ENCODE measurements at regions not wholly inside any gene's neighbourhood (a gene's known extent, or its start where the extent isn't known, plus 50 kb on each side); places are given as distances from the start of the nearest gene placed in this dataset.

GRCh38 chr7:88357781-88358525 lies 51.3 kb upstream of the STEAP4 start:
- no peak for DNase-seq (ENCODE audit: low spot score, unreplicated experiment)
- Mint-ChIP-seq H3K4me1 (ENCODE audit: low read depth) (peaks cover 10% of the 10 kb centered on the region), H3K4me3 (ENCODE audit: low read depth) (no peak overlapping the region), H3K27me3 (no peaks in the 10 kb centered on the region), H3K9me3 (ENCODE audit: low read depth) (no peaks in the 10 kb centered on the region), H3K27ac (no peak overlapping the region), H3K36me3 (ENCODE audit: insufficient read depth) (no peaks in the 10 kb centered on the region)
- peak; percentile 44 for TF ChIP-seq CTCF (IDR thresholded peaks at IDR 0.05; ENCODE audit: unreplicated experiment)

GRCh38 chr7:88357294-88357693 lies 50.6 kb upstream of the STEAP4 start:
- no peaks in the 10 kb centered on the region for H3K36me3 Mint-ChIP-seq (ENCODE audit: insufficient read depth)
- no peak overlapping the region for H3K4me3 Mint-ChIP-seq (ENCODE audit: low read depth)
- TF ChIP-seq CTCF (IDR thresholded peaks at IDR 0.05; ENCODE audit: unreplicated experiment), result no peak
- peaks cover 10% of the 10 kb centered on the region for H3K4me1 Mint-ChIP-seq (ENCODE audit: low read depth)
- no peak overlapping the region for H3K27ac Mint-ChIP-seq
- DNase-seq (ENCODE audit: low spot score, unreplicated experiment), result no peak
- no peaks in the 10 kb centered on the region for H3K9me3 Mint-ChIP-seq (ENCODE audit: low read depth)
- no peaks in the 10 kb centered on the region for H3K27me3 Mint-ChIP-seq
